GM13977 (cell line): ENCODE measurements at regions not wholly inside any gene's neighbourhood (a gene's known extent, or its start where the extent isn't known, plus 50 kb on each side); places are given as distances from the start of the nearest gene placed in this dataset.
"Not testable (repeated sequence)": the region's sequence is repeated elsewhere in the genome, so short reads cannot be mapped to it uniquely, and the experiment has no call there.

Source experiments
- DNase-seq: peaks from one replicate; pipeline ENCODE4 v3.0.0; 2012; ENCODE audit warnings: low spot score
- in situ Hi-C: fragments of 300-500 bp; cut with MboI; formaldehyde crosslinking; loops from one replicate; pipeline ENCODE4 v1.12.0; 2022; ENCODE audit warnings: low sequenced_read_pairs, low pct_unique_long_range_greater_than_20kb, mixed read lengths, inconsistent platforms; ENCODE audit not compliant: unreplicated experiment
- TF ChIP-seq, protein P1 (sequence below): IDR thresholded peaks from 2 replicates; pipeline ENCODE4 v1.5.1; 2012; ENCODE audit warnings: mild to moderate bottlenecking, control low read depth; ENCODE audit not compliant: insufficient read depth; ENCODE audit errors: extremely low read depth, missing control alignments

DNA sequence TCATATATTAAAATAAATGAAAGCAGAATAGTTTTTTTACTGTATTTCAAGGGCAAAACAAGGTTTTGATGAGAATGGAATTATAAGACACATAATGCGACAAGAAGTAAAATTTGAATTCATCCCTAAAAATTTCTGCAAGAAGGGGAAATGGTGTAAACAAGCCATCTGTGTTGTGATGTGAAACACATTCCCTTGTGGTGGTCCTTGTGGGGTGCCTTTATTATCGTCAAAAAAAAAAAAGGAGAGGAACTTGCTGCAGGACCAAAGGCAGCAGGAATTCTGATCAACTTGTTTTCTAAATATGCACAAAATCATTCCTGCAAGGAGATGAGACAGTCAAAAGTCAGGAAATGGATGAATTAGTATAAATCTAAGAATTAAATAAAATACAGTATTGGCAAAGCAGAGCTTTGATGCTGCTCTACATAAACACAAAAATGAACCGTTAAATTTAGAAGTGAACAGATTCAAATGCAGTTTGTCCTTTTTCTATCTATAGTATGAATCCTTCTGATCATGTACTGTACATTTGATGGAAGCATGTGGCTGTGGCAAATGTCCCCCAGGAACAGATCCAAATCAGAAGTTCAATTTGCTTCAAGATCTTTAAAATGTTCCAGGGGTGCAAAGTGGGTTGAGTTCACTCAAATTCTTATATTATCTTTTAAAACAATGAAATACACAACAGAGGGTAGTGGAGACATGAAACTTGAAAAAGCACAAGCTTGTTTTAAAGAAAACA lies 818.8 kb downstream of the PLCL1 start:
- in situ Hi-C loops, result no loop called here

GRCh38 chr2:198615972-198616371 lies 811.6 kb downstream of the PLCL1 start:
- no peak for DNase-seq
- TF ChIP-seq, protein P1, sequence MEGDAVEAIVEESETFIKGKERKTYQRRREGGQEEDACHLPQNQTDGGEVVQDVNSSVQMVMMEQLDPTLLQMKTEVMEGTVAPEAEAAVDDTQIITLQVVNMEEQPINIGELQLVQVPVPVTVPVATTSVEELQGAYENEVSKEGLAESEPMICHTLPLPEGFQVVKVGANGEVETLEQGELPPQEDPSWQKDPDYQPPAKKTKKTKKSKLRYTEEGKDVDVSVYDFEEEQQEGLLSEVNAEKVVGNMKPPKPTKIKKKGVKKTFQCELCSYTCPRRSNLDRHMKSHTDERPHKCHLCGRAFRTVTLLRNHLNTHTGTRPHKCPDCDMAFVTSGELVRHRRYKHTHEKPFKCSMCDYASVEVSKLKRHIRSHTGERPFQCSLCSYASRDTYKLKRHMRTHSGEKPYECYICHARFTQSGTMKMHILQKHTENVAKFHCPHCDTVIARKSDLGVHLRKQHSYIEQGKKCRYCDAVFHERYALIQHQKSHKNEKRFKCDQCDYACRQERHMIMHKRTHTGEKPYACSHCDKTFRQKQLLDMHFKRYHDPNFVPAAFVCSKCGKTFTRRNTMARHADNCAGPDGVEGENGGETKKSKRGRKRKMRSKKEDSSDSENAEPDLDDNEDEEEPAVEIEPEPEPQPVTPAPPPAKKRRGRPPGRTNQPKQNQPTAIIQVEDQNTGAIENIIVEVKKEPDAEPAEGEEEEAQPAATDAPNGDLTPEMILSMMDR, result no peak
- in situ Hi-C loops, result no loop called here

More for the DNA sequence above, 818.8 kb downstream of the PLCL1 start:
- TF ChIP-seq, protein P1, result no peak
- DNase-seq, result no peak

DNA sequence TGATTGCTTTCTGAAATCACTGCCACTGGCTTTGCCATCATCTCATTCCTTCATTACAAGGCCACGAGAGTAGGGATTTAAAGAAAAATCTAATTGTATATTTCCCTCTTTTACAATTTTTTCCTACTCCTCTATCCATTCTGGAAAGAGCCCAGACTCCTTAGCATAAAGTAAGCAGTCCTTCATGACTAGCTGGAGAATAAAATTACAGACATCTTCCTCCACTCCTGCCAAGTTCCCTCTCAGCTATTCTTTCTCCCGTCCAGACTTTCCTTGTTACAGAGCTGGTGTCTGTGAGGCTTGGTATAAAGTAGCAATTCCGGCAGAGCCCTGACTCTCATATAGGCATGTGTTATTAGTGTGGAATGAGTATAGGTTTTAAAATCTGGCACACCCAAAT lies 806.8 kb downstream of the PLCL1 start:
- DNase-seq, result no peak
- in situ Hi-C loops, result no loop called here
- TF ChIP-seq, protein P1, result no peak

- in situ Hi-C loops, result no loop called here
- DNase-seq, result no peak
- TF ChIP-seq, protein P1, result no peak
Observed at GRCh38 chr2:198604599-198604998, 800.2 kb downstream of the PLCL1 start.

DNA sequence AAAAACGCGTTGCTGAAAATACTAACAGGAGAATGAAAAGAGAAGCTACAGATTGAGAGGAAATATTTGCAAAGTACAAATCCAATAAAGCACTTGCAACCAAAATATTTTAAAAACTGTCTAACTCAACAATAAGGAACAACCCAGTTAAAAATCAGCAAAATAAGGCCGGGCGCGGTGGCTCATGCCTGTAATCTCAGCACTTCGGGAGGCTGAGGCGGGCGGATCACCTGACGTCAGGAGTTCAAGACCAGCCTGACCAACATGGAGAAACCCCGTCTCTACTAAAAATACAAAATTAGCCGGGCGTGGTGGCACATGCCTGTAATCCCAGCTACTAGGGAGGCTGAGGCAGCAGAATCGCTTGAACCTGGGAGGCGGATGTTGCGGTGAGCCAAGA lies 798.6 kb downstream of the PLCL1 start:
- DNase-seq, in situ Hi-C loops: not testable (repeated sequence)

GRCh38 chr2:198597648-198598047 lies 793.3 kb downstream of the PLCL1 start:
- TF ChIP-seq, protein P1, result no peak
- in situ Hi-C loops, result no loop called here
- no peak for DNase-seq

GRCh38 chr2:198596985-198597384 lies 792.6 kb downstream of the PLCL1 start:
- DNase-seq, result no peak
- in situ Hi-C loops, result no loop called here
- TF ChIP-seq, protein P1, result no peak
